IPS-15b (cell line): ENCODE measurements at regions not wholly inside any gene's neighbourhood (a gene's known extent, or its start where the extent isn't known, plus 50 kb on each side); places are given as distances from the start of the nearest gene placed in this dataset.

ENCODE experiments used
- H3K27me3 ChIP-seq: one replicate; pipeline ENCODE4 v1.6.1; 2013; ENCODE audit warnings: low read length; ENCODE audit not compliant: control insufficient read depth, insufficient read depth
- H3K36me3 ChIP-seq: one replicate; pipeline ENCODE4 v1.6.1; 2013; ENCODE audit warnings: low read length; ENCODE audit not compliant: control insufficient read depth, insufficient read depth
- H3K4me1 ChIP-seq: one replicate; pipeline ENCODE4 v1.6.1; 2013; ENCODE audit warnings: mild to moderate bottlenecking, low read length; ENCODE audit not compliant: control insufficient read depth, insufficient read depth
- H3K4me3 ChIP-seq: one replicate; pipeline ENCODE4 v1.5.1; 2013; ENCODE audit warnings: low read depth, low read length
- H3K9ac ChIP-seq: one replicate; pipeline ENCODE4 v1.6.1; 2013; ENCODE audit warnings: low read depth, mild to moderate bottlenecking, low read length
- H3K9me3 ChIP-seq: one replicate; pipeline ENCODE4 v1.6.1; 2013; ENCODE audit warnings: mild to moderate bottlenecking, low read length; ENCODE audit not compliant: control insufficient read depth, insufficient read depth

DNA sequence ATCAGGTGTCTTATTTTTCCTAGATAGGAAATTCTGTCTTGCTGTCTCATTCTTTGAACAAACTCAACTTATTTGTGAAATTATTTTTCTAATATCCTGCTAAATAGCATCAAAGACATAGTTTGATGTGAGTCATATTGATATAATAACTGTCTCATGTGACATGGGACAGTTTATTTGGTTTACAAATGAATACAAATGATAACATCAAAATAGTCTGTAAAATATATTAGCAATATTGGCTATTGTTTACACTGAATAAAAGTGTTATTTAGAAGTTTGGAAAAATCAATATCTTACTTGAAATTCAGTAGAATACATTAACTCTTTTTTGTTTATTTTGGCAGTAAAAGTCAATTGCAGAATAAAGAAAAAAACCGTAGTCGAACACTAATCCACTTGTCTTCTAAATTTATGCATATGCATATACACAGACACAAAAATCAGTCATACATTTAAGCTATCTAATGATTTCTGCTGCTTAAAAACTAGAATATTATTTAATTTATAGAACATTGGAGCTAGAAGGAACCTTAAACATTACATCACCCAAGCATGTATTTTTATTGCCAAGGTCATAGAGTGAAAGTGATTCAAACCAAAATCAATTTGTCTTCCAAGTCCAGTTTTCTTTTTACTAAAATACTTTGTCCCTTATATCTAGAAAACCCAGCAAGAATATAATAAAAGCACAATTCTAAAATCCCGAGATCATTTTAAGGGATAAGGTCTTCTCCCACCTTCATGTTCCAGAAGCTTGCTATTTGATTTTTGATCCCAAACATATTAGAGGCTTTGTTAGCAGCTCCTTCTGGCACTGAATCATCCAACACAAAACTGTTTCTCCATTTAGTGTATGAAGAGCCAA lies 776.5 kb upstream of the SLITRK1 start:
- peaks cover 16% of the 10 kb centered on the region for H3K4me1 ChIP-seq
- no peaks in the 10 kb centered on the region for H3K27me3 ChIP-seq
- H3K4me3 ChIP-seq: no peak overlapping the region
- H3K9me3 ChIP-seq: no peaks in the 10 kb centered on the region
- no peaks in the 10 kb centered on the region for H3K36me3 ChIP-seq
- no peak overlapping the region for H3K9ac ChIP-seq

DNA sequence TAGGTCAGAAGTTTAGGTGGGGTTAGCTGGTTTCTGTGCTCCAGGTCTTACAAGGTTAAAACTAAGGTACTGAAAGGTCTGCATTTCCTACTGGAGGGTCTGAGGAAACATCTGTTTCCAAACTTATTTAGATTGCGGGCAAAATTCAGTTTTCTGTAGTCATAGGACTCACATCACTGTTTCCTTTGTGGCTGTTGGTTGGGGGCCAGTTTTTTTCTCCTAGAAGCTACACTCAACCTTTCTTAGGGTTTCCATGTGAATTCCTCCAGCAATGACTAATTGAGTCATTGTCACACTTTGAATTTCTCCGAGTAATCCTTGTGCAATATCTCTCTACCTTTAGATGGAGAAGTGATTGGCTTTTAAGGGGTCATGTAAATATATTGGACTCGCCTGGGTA lies 773.4 kb upstream of the SLITRK1 start:
- Histone ChIP-seq H3K9ac (no peak overlapping the region), H3K27me3 (no peaks in the 10 kb centered on the region), H3K4me1 (peaks cover 9% of the 10 kb centered on the region), H3K9me3 (no peaks in the 10 kb centered on the region), H3K4me3 (no peak overlapping the region), H3K36me3 (no peaks in the 10 kb centered on the region)

DNA sequence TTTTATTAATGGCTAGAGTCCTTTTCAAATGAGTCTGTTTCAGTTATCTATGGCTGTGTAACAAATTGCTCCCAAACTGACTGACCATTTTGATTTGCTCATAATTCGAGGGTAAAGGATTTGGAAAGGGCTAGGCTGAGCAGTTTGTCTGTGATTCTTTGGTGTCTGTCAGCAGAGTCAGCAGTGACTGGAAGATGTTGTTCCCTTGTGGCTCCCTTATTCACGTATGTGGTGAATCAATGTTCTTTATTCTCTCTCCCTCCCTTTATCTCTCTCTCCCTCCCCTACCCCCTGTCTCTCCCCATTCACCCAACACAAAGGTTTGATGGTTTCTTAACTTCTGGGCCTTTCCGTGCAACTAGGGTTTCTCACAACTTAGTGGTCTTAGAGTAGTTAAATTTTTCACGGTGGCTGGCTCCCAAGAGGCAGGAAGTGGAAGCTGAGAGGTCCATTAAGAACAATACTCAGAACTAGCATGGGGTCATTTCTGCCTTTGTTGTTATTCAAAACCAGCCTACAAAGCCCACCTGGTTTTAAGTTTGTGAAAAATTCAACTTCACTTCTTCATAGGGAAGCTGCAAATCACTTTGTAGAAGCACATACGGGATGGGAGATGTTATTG lies 772.5 kb upstream of the SLITRK1 start:
- H3K9me3 ChIP-seq: no peaks in the 10 kb centered on the region
- H3K9ac ChIP-seq: no peak overlapping the region
- H3K4me3 ChIP-seq: no peak overlapping the region
- H3K4me1 ChIP-seq: peaks cover 9% of the 10 kb centered on the region
- no peaks in the 10 kb centered on the region for H3K27me3 ChIP-seq
- H3K36me3 ChIP-seq: no peaks in the 10 kb centered on the region

DNA sequence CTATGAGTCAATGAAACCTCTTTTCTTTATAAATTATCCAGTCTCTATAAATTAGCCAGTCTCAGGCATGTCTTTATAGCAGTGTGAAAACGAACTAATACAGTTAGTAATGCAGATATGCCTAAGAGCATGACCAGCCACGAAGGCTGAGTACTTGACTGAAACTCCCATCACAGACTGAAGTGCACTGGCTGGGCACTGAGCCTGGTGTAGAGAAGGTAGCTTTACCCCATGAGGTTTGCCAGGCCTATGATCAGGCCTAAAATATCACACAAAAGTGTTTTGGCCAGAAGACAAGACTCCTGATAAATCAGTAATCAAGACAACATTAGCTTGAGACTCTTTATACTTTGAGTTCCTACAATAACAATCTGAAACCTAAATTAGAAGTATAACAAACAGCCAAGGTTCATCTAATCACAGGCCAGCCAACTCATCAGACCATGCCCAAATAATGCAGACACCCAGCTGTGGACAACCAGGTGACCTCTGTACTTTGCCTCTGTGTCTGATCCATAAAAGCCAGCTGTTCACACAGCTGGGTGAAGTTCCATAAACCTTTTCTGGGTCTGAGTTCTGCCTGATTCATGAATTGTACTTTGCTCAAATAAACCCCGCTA lies 771.8 kb upstream of the SLITRK1 start:
- Histone ChIP-seq H3K9ac (no peak overlapping the region), H3K36me3 (no peaks in the 10 kb centered on the region), H3K27me3 (no peaks in the 10 kb centered on the region), H3K4me1 (peaks cover 9% of the 10 kb centered on the region), H3K4me3 (no peak overlapping the region), H3K9me3 (no peaks in the 10 kb centered on the region)

DNA sequence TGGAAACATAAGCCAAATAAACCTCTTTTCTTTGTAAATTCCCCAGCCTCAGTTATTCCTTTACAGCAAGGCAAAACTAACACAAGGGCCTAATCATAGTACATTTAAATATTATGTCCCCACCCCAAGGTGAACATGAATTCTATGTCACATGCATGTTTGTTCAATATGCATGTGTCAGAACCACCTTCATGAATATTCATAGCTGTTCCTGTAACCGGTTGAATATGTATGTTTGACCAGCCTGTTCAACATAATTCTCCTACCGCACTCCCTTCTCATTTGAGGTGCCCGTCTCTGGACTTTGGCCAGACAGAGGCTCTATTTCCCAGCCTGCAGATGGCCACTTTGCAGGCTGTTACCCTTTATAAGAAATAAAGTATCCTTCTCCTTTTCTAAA lies 769.4 kb upstream of the SLITRK1 start:
- Histone ChIP-seq H3K4me1 (peaks cover 9% of the 10 kb centered on the region), H3K4me3 (no peak overlapping the region), H3K36me3 (no peaks in the 10 kb centered on the region), H3K9ac (no peak overlapping the region), H3K27me3 (no peaks in the 10 kb centered on the region), H3K9me3 (no peaks in the 10 kb centered on the region)

DNA sequence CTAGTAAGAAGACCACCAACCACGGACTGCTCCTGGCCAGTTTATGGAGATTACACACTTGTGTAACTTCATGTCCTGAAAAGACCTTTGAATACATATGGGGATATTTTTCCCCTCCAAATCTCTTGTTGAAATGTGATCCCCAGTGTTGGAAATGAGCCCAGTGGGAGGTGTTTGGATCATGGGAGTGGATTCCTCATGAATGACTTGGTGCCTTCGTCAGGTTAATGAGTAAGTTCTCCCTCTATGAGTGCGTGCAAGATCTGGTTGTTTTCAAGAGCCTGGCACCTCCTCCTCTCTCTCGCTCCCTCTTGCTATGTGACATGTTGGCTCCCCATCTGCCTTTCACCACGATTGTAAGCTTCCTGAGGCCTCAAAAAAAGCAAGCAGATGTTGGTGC lies 769.0 kb upstream of the SLITRK1 start:
- Histone ChIP-seq H3K27me3 (no peaks in the 10 kb centered on the region), H3K4me1 (peaks cover 9% of the 10 kb centered on the region), H3K36me3 (no peaks in the 10 kb centered on the region), H3K4me3 (no peak overlapping the region), H3K9me3 (no peaks in the 10 kb centered on the region), H3K9ac (no peak overlapping the region)

DNA sequence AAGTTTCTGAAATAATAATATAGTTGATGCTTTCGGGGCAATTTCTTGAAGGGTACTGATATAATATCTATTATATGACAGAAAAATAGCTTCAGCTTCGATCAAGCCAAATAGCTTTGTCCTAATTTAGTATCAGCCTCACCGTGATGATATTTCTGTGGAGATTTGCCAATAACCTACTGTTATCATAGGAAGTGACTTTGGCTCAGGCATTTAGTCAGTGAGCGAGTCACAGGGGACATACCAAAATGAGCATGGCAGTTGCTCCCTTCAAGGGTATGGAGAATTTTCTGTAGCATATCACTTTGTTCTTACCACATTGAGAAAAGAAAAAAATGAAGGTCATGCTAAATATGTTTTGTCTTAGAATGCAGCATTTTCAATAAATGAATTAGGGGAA lies 767.6 kb upstream of the SLITRK1 start:
- Histone ChIP-seq H3K4me3 (no peak overlapping the region), H3K27me3 (no peaks in the 10 kb centered on the region), H3K4me1 (no peaks in the 10 kb centered on the region), H3K9me3 (no peaks in the 10 kb centered on the region), H3K9ac (no peak overlapping the region), H3K36me3 (no peaks in the 10 kb centered on the region)

DNA sequence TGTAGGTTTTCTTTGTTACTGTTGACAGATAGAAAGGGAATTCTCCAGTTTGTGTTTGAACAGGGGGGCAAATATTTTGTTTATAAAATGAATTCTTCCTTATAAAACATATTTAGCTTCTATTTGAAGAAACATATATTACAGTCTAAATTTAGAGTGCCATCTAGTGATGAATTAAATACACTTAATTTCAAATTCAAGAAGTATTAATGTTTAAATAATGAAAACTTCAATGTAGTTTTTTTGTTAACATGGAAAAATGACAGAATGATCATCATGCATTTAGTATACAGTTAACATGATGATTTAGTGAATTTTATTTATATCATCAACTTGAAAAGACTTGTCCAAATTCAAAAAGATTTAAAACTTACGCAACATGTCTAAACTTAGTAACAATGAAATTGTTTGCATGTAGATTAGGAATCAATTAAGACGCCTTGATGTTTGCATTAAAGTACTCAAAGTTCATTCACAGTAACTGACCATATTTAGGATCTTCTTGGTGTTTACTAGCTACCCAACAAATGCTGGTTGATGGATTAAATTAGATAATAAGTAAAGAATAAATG lies 765.9 kb upstream of the SLITRK1 start:
- Histone ChIP-seq H3K4me1 (no peaks in the 10 kb centered on the region), H3K4me3 (no peak overlapping the region), H3K27me3 (no peaks in the 10 kb centered on the region), H3K9ac (no peak overlapping the region), H3K36me3 (no peaks in the 10 kb centered on the region), H3K9me3 (no peaks in the 10 kb centered on the region)

DNA sequence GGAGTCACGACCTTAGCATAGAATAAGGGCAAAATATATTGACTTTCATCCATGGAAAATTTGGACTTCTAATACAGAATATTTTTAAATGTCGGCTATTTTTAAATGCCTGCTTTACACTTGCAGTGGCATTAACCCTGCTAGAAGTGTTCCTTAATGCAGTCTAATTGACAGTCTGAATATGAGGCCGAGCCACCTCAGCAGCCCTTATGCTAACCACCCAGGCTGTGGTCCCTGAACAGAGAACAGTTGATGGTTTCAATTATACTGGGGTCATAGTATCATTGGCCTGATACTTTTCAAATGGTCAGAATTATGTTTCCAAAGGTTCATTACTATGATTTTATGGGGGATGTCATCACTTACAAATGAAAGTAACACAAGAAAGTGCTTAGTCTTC lies 764.7 kb upstream of the SLITRK1 start:
- Histone ChIP-seq H3K9ac (no peak overlapping the region), H3K4me1 (no peaks in the 10 kb centered on the region), H3K4me3 (no peak overlapping the region), H3K36me3 (no peaks in the 10 kb centered on the region), H3K27me3 (no peaks in the 10 kb centered on the region), H3K9me3 (no peaks in the 10 kb centered on the region)

DNA sequence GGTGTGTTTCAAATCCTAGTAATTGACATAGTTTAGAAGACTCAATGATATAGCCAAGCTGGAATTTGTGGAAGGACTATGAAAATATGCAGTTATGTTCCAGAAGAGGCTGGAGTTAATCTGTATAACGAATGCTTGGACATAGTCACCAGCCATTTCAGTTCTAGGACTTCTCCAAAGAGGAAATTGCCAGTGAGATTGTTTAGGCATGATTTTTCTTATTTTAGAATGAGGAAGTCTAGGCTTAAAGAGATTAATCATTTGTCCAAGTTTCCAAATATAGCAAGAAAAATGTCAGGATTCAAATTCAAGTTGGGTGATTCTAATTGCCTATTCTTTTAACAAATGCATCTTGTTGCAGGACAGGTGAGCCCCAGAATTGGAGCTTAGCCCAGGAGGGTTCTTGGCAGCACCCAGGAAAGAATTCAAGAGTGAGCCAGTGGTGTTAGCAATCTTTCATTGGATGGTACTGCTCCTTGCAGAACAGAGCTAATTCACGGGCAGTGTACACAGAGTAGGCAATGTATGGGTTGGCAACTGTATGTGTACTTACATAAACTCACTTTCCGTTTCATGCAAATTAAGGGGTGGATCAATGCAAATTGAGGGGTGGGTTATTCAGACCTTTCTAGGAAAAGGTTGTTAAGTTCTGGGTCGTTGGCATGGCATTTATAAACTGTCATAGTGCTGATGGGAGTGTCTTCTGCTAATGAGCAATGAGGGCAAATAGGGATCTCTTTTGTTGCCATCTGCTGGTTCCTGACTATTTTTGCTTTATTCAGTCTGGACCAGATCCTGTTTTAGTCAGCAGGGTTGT lies 763.1 kb upstream of the SLITRK1 start:
- Histone ChIP-seq H3K4me3 (no peak overlapping the region), H3K9me3 (no peaks in the 10 kb centered on the region), H3K9ac (no peak overlapping the region), H3K27me3 (no peaks in the 10 kb centered on the region), H3K4me1 (no peaks in the 10 kb centered on the region), H3K36me3 (no peaks in the 10 kb centered on the region)

DNA sequence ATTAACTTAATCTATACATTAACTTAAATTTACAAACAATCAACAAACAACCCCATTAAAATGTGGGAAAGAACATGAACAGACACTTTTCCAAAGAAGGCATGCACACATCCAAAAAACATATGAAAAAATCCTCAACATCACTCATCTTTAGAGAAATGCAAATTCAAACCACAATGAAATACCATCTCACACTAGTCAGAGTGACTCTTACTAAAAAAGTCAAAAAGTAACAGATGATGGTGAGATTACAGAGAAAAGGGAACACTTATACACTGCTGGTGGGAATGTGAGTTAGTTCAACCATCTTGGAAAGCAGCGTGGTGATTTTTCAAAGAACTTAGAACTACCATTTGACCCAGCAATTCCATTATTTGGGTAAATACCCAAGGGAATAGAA lies 759.2 kb upstream of the SLITRK1 start:
- Histone ChIP-seq H3K4me3 (no peak overlapping the region), H3K4me1 (no peaks in the 10 kb centered on the region), H3K27me3 (no peaks in the 10 kb centered on the region), H3K36me3 (no peaks in the 10 kb centered on the region), H3K9ac (no peak overlapping the region), H3K9me3 (no peaks in the 10 kb centered on the region)
